GM12874 (cell line): ENCODE measurements at regions not wholly inside any gene's neighbourhood (a gene's known extent, or its start where the extent isn't known, plus 50 kb on each side); places are given as distances from the start of the nearest gene placed in this dataset.

Experiments used
- TF ChIP-seq, protein P1 (sequence below): IDR thresholded peaks from 2 replicates; pipeline ENCODE4 v1.5.1; 2011; ENCODE audit warnings: low read depth, mild to moderate bottlenecking, control low read depth, low read length, moderate library complexity; ENCODE audit not compliant: insufficient read depth

DNA sequence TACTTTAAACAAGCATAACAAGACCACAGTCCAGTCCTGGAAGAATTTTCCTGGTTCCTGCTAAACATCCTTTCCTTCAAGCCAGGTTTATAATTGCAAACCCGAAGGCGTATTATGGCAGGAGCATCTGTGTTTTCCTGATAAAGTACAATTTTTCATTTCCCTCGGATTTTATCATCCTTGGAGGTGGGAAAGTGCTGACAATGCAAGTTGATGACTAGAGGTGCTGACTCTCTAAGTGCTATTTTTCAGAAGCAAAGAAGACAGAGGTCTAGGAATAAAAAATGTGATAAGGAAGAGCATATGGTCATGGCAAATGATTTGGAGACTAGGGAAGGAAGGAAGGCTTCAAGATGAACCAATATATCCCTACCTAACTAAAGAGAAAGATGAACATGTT is 703.2 kb upstream of the LRRN3 start:
- TF ChIP-seq, protein P1, sequence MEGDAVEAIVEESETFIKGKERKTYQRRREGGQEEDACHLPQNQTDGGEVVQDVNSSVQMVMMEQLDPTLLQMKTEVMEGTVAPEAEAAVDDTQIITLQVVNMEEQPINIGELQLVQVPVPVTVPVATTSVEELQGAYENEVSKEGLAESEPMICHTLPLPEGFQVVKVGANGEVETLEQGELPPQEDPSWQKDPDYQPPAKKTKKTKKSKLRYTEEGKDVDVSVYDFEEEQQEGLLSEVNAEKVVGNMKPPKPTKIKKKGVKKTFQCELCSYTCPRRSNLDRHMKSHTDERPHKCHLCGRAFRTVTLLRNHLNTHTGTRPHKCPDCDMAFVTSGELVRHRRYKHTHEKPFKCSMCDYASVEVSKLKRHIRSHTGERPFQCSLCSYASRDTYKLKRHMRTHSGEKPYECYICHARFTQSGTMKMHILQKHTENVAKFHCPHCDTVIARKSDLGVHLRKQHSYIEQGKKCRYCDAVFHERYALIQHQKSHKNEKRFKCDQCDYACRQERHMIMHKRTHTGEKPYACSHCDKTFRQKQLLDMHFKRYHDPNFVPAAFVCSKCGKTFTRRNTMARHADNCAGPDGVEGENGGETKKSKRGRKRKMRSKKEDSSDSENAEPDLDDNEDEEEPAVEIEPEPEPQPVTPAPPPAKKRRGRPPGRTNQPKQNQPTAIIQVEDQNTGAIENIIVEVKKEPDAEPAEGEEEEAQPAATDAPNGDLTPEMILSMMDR = no peak

DNA sequence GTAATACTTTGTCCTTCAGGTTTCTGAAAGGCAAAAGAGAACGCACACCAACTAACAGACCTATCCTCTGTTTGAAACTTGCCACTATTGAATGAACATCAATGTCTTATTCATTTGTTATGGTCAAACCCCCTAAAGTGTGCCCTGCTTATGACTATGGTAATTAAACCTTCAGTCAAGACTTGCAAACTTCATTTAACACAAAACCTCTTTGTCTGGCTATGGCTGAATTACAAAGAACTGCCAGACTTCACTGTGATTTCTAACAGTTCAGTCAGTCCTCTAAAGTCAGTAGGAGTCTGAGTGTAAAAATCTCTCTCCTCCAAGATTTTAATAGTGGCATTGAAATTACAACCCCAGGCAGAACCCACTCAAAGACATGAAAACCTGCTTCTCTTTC is 702.5 kb upstream of the LRRN3 start:
- TF ChIP-seq, protein P1 = no peak

DNA sequence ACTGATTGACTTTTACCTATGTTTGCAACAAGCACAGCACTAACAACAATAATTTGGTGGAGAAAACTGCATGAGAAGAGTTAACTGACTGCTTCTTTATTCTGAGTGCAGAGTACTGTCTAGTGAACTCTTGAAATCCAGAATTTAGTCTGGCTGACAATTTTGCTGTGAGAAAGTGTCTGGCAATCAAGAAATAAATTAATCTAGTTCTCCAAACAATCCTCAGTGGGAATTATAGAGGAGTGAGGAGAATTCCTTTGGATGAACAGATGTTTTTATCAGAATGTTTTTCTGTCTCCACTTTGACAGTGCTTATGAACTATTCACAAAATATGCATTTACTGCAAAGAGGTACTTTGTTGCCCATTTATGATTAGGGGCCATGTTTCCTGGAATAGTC is 694.9 kb upstream of the LRRN3 start:
- TF ChIP-seq, protein P1 = no peak

DNA sequence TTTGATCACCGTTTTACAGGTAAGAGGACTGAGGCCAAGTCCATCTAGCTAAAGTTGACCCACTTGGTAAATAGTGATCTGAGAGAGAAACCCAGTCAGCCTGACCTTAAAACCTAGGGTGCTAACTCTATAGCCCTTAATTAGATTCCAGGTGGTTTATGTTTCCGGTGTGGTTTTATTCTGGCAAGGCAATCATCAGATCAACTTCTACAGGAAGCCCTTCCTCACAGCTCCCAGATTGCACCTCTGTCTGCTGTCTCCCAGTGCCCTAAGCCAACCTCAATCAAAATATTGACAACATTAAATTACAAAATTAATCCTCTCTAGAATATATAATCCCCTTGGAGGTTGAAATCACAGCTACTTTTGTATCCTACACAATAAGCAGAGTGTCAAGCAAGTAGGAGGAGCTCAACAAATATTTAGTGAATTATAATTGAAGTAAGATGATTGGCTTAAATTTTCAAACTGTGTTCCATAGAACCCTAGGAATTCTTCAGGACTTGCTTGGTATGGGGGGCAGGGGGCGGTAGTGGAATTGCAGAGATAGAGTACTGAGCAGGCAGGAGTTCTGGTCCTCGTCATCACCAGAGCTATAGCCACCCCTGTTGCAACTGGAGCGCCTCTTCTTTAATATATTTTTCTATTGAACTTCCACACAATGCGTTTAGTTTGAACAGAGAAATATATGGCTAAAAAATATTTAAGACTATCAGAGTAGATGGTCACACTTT is 692.8 kb upstream of the LRRN3 start:
- TF ChIP-seq, protein P1 = no peak

DNA sequence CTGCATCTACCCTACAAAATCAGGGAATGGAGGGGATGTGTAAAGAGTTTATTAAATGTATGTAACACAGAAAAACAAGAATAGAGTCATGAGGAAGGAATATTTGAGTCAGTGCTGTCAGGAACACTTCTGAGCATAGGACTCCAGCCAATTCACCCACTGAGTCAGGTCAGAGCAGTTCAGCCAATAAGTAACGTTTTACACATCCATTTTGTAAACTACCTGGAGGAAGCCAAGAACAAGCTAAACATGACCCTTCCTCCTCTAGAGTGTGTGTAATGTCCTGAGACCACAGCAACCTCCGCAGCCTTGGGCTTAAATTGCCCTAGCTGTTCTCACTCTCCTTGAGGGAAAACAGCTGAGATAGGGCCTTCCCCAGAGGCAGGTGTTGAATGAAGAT is 691.5 kb upstream of the LRRN3 start:
- TF ChIP-seq, protein P1 = no peak

DNA sequence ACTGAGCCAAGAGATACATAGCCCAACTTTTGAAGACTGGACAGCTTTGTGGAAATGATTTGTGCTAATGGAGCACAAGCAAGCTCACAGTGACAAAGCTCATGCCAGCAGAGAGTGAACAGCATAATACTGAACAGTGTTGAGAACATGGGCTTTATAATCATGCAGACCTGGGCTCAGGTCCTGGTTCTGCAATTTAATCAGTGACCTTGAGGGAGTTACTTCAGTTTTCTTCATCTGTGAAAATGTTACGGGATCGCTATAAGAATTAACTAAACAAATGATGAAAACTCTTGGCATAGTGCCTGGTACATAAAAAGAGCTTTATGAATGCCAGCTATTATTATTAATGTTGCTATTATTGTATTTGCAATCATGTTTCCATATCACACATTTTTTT is 690.5 kb upstream of the LRRN3 start:
- TF ChIP-seq, protein P1 = no peak

DNA sequence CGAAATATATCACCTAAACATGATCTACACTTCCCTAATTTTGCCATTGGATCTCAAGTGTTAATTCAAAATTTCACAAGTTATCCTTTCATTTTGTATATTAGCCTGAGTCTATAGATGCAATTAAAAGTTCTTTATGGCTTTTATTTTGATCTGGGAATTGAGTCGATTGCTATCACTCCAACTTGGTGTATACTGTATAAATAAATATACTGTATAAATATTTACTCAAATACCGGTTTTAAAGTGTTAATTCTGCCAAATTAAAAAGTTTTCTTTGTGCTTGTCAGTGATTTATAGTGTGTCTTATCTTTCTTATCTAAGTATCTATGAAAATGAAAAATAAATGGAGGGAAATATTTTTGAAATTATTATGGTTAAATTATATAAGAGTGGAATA is 683.7 kb upstream of the LRRN3 start:
- TF ChIP-seq, protein P1 = no peak
